AG04450 (cell line): ENCODE measurements at regions not wholly inside any gene's neighbourhood (a gene's known extent, or its start where the extent isn't known, plus 50 kb on each side); places are given as distances from the start of the nearest gene placed in this dataset.

Experiments used
- CTCF ChIA-PET: fragments of 300-600, 350-600 bp; formaldehyde crosslinking; extraction: SDS; loops from one replicate; lab custom pipeline; 2022; ENCODE audit warnings: antibody characterized with exemption, inconsistent platforms; lab: Charles Lee
- POLR2A ChIA-PET: fragments of 350-600 bp; formaldehyde crosslinking; extraction: SDS; loops from one replicate; lab custom pipeline; 2021; ENCODE audit warnings: antibody characterized with exemption, inconsistent platforms; lab: Yijun Ruan, JAX
- DNase-seq: peaks from one replicate; pipeline ENCODE4 v3.0.0-alpha.2; 2011; ENCODE audit warnings: low read depth, low spot score
- H3K27ac ChIP-seq: one replicate; pipeline ENCODE4 v1.5.1; 2012; ENCODE audit warnings: low read depth, low read length, control low read depth
- H3K27me3 ChIP-seq: one replicate; pipeline ENCODE4 v1.6.0; 2012; ENCODE audit warnings: low read length; ENCODE audit not compliant: control insufficient read depth, insufficient read depth
- H3K4me3 ChIP-seq: 2 replicates; pipeline ENCODE4 v1.5.1; 2011; ENCODE audit warnings: mild to moderate bottlenecking, low read depth, low read length, control low read depth
- H3K9me3 ChIP-seq: 2 replicates; pipeline ENCODE4 v1.5.1; 2012; ENCODE audit warnings: low read length; ENCODE audit not compliant: control insufficient read depth, insufficient read depth
- TF ChIP-seq, protein P1 (sequence below): IDR thresholded peaks from 2 replicates; pipeline ENCODE4 v1.5.1; 2011; ENCODE audit warnings: low read depth, low read length, control low read depth, inconsistent platforms

DNA sequence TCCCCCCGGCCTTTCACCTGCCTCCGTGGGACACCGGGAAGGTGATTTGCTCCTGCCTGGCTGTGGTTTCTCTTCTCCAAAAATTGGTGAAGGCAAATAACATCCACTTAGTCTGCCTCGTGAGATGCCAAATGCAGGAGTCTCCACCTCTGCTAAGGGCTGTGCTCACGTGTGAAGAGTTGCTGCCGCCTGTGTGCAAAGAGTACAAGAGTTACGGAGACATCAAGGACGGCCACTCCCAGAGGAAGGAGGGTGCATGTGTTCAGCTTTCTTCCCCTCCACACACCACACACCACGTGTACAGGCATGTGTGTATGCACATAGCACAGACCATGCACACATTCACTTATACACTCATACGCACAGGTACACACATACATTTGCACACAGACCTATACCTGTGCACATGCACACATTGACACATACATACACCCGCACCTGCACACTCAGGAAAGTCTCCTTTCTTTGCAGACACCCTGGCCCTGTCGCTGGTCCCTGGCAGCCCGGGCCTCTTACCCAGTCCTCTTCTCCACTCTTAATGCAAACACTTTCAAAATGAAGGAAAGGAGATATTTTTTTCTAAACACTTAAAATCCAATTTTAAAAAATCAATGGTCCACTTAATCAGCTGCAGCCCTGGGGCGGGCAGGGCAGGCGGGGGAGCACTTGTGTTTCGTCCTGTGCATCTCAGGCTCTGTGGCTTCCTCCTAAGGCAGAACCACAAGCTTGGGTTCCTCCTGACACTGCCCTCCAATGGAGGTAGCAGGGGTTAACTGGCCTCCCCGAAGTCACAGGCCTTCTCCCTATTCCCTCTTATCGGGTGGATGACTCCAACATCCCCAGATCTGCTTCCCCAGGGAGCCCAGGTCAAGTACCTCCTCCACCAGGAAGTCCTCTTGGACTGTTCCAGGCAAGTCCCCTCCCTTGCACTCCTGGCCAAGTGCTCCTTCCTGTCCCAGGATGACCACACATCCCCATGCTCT lies 103.0 kb downstream of the CPZ start:
- CTCF ChIA-PET, result no interaction called here

DNA sequence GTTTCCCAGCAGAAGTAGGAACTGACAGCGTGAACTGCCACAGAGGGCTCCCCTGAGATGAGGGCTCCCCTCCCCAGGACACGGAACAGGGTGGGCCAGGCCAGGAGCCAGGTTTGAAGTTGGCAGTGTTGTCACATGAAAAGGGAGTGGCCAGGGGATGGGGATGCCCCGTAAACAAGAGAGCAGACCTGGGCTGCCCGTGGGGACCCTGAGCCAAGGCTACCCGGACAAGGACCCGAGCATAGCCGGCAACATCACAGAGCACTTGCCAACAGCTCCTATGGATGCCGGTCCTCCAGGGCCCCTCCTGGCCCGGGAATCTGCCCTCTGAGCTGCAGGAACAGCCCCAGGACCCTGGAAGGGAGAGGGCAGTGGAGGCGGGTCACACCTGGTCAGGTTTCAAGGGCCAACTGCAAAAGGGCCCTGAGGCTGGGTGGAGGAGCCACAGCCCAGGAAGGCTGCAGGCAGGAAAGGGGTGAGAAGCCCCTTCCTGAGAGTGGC lies 102.1 kb downstream of the CPZ start:
- CTCF ChIA-PET, result no interaction called here
- Histone ChIP-seq H3K27me3 (peaks cover 4% of the 10 kb centered on the region), H3K9me3 (peaks cover 6% of the 10 kb centered on the region; the same call in 1 of the 2 replicates), H3K4me3 (no peak overlapping the region), H3K27ac (no peak overlapping the region)
- DNase-seq, result no peak
- TF ChIP-seq, protein P1, sequence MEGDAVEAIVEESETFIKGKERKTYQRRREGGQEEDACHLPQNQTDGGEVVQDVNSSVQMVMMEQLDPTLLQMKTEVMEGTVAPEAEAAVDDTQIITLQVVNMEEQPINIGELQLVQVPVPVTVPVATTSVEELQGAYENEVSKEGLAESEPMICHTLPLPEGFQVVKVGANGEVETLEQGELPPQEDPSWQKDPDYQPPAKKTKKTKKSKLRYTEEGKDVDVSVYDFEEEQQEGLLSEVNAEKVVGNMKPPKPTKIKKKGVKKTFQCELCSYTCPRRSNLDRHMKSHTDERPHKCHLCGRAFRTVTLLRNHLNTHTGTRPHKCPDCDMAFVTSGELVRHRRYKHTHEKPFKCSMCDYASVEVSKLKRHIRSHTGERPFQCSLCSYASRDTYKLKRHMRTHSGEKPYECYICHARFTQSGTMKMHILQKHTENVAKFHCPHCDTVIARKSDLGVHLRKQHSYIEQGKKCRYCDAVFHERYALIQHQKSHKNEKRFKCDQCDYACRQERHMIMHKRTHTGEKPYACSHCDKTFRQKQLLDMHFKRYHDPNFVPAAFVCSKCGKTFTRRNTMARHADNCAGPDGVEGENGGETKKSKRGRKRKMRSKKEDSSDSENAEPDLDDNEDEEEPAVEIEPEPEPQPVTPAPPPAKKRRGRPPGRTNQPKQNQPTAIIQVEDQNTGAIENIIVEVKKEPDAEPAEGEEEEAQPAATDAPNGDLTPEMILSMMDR, result no peak
- POLR2A ChIA-PET, result no interaction called here

More for the DNA sequence above, 103.0 kb downstream of the CPZ start:
- POLR2A ChIA-PET, result no interaction called here
- Histone ChIP-seq H3K9me3 (peaks cover 6% of the 10 kb centered on the region; the same call in 1 of the 2 replicates), H3K27me3 (peaks cover 6% of the 10 kb centered on the region), H3K27ac (no peak overlapping the region), H3K4me3 (no peak overlapping the region)
- TF ChIP-seq, protein P1, result no peak
- DNase-seq, result no peak

DNA sequence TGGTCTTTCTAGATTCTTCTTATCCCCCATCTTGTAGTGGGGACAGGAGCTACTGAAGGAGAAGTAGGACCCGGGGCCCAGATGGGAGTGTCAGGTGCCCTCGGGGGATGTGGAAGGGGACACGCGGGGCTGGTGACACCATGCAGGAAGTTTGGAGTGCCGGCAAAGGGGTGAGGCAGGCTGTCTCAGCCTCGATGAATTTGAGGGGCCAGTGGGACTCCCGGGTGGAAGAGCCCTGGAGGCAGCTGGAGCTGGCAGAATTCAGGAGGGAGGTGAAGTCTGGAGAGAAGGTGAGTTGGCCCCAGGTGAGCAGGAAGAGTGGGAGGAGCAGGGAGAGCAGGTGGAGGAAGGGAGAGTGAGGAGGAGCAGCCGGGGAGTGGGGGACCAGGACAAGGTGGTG lies 101.7 kb downstream of the CPZ start:
- no peak overlapping the region for H3K27ac ChIP-seq
- TF ChIP-seq, protein P1, result no peak
- ChIA-PET POLR2A (no interaction called here), CTCF (no interaction called here)
- no peak for DNase-seq
- H3K4me3 ChIP-seq, result no peak overlapping the region
- peaks cover 6% of the 10 kb centered on the region; the same call in 1 of the 2 replicates for H3K9me3 ChIP-seq
- peaks cover 2% of the 10 kb centered on the region for H3K27me3 ChIP-seq

DNA sequence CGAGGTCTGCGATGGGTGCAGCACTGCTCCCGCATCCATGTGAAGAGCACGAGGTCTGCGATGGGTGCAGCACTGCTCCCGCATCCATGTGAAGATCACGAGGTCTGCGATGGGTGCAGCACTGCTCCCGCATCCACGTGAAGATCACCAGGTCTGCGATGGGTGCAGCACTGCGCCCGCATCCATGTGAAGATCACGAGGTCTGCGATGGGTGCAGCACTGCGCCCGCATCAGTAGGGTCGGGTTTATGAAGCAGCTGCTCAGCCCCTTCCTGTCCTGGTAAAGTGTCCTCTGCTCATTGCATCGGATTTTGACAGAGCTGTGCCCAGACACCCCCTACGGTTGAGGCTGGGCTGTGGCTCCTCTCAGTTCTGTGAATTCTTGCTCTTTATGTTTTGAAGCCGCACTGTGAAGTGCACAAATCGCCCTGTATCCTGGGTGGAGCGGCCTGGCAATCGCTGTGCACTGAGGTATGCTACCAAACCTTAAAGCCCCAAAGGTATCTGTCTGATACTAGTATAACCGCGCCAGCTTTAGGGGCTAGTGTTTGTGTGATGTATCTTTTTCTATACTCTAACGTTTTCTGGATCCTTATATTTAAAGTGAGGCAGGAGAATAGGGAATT lies 98.7 kb downstream of the CPZ start:
- no peak for DNase-seq
- no peak overlapping the region for H3K4me3 ChIP-seq
- H3K27ac ChIP-seq, result no peak overlapping the region
- peaks cover 2% of the 10 kb centered on the region for H3K27me3 ChIP-seq
- peaks cover 2% of the 10 kb centered on the region; the same call in 1 of the 2 replicates for H3K9me3 ChIP-seq
- POLR2A ChIA-PET, result no interaction called here
- TF ChIP-seq, protein P1, result no peak
- CTCF ChIA-PET, result interaction anchor here (1.5 kb wide), 1 partner anchor 225 kb away, joined by 3 read pairs; no protein-coding TSS in a partner anchor
